WTC11 (cell line): ENCODE measurements at regions not wholly inside any gene's neighbourhood (a gene's known extent, or its start where the extent isn't known, plus 50 kb on each side); places are given as distances from the start of the nearest gene placed in this dataset.

Source experiments
- ATAC-seq: fragments of 200-7000 bp; cut with Tn5 transposase; 2 replicates; pipeline ENCODE4 v1.10.0; 2021; ENCODE audit warnings: mild to moderate bottlenecking, moderate library complexity
- CTCF ChIA-PET: fragments of 300-600 bp; sonication (Branson Sonifier 250); formaldehyde crosslinking; loops from one replicate; lab custom pipeline; 2021; ENCODE audit warnings: antibody characterized with exemption; lab: Charles Lee
- POLR2A ChIA-PET: fragments of 350-600 bp; sonication (Branson Sonifier 250); formaldehyde crosslinking; loops from one replicate; lab custom pipeline; 2021; ENCODE audit warnings: antibody characterized with exemption; lab: Charles Lee
- DNase-seq: peaks from one replicate; pipeline ENCODE4 v3.0.0; 2021; ENCODE audit warnings: low spot score
- H3K27ac Mint-ChIP-seq: 2 replicates; pipeline ENCODE4 v1.8.0; 2021; ENCODE audit warnings: mixed read lengths
- H3K27me3 Mint-ChIP-seq: 2 replicates; pipeline ENCODE4 v1.8.0; 2021; ENCODE audit warnings: low read depth, mild to moderate bottlenecking, moderate library complexity, mixed read lengths
- H3K36me3 Mint-ChIP-seq: 2 replicates; pipeline ENCODE4 v1.8.0; 2021; ENCODE audit warnings: mixed read lengths
- H3K4me1 Mint-ChIP-seq: 2 replicates; pipeline ENCODE4 v1.8.0; 2022; ENCODE audit warnings: mixed read lengths
- H3K4me3 Mint-ChIP-seq: 2 replicates; pipeline ENCODE4 v1.8.0; 2021; ENCODE audit warnings: mild to moderate bottlenecking, moderate library complexity, mixed read lengths
- H3K9me3 Mint-ChIP-seq: 2 replicates; pipeline ENCODE4 v1.8.0; 2021; ENCODE audit warnings: mixed read lengths
- ARID4B ChIP-seq: sonication (generic); formaldehyde crosslinking; IDR thresholded peaks from 2 replicates; pipeline ENCODE4 v1.8.0; 2023; ENCODE audit warnings: missing genetic modification reagents, mild to moderate bottlenecking, borderline replicate concordance
- ATF1 ChIP-seq: sonication (generic); formaldehyde crosslinking; IDR thresholded peaks from 2 replicates; pipeline ENCODE4 v1.8.1; 2023; ENCODE audit warnings: mild to moderate bottlenecking, moderate library complexity, missing genetic modification reagents
- CBFB ChIP-seq: sonication (generic); formaldehyde crosslinking; IDR thresholded peaks from 2 replicates; pipeline ENCODE4 v1.8.1; 2022; ENCODE audit warnings: mild to moderate bottlenecking, low read depth, missing genetic modification reagents
- EMX1 ChIP-seq: fragments of 250-450 bp; sonication (Bioruptor Pico); IDR thresholded peaks from 2 replicates; pipeline ENCODE4 v1.8.0; 2021; ENCODE audit warnings: mild to moderate bottlenecking
- ETV6 ChIP-seq: sonication (generic); formaldehyde crosslinking; IDR thresholded peaks from 2 replicates; pipeline ENCODE4 v1.8.1; 2022; ENCODE audit warnings: mild to moderate bottlenecking, missing genetic modification reagents
- IRF1 ChIP-seq: sonication (generic); formaldehyde crosslinking; IDR thresholded peaks from 2 replicates; pipeline ENCODE4 v1.8.0; 2023; ENCODE audit warnings: missing genetic modification reagents
- KAT7 ChIP-seq: sonication (generic); formaldehyde crosslinking; IDR thresholded peaks from 2 replicates; pipeline ENCODE4 v1.8.1; 2023; ENCODE audit warnings: missing genetic modification reagents, mild to moderate bottlenecking, borderline replicate concordance
- NFE2L1 ChIP-seq: sonication (generic); formaldehyde crosslinking; IDR thresholded peaks from 2 replicates; pipeline ENCODE4 v1.8.1; 2023; ENCODE audit warnings: missing genetic modification reagents
- NFYB ChIP-seq: sonication (generic); formaldehyde crosslinking; conservative IDR thresholded peaks from 2 replicates; pipeline ENCODE4 v1.8.0; 2022; ENCODE audit warnings: low read depth, missing genetic modification reagents
- NR2C2 ChIP-seq: sonication (generic); formaldehyde crosslinking; IDR thresholded peaks from 2 replicates; pipeline ENCODE4 v1.8.0; 2022; ENCODE audit warnings: mild to moderate bottlenecking, missing genetic modification reagents
- NR3C1 ChIP-seq: sonication (generic); formaldehyde crosslinking; conservative IDR thresholded peaks from 2 replicates; pipeline ENCODE4 v1.8.1; 2023; ENCODE audit warnings: low read depth, mild to moderate bottlenecking, missing genetic modification reagents
- SMAD3 ChIP-seq: sonication (generic); formaldehyde crosslinking; IDR thresholded peaks from 2 replicates; pipeline ENCODE4 v1.8.0; 2022; ENCODE audit warnings: missing genetic modification reagents, mild to moderate bottlenecking, borderline replicate concordance
- ZNF263 ChIP-seq: sonication (generic); formaldehyde crosslinking; IDR thresholded peaks from 2 replicates; pipeline ENCODE4 v1.8.1; 2022; ENCODE audit warnings: low read depth, mild to moderate bottlenecking, moderate library complexity, missing genetic modification reagents
- ZNF317 ChIP-seq: sonication (generic); formaldehyde crosslinking; IDR thresholded peaks from 2 replicates; pipeline ENCODE4 v1.8.1; 2023; ENCODE audit warnings: low read depth, mild to moderate bottlenecking, moderate library complexity, missing genetic modification reagents, borderline replicate concordance
- ZNF396 ChIP-seq: fragments of 250-450 bp; sonication (Bioruptor Pico); IDR thresholded peaks from 2 replicates; pipeline ENCODE4 v1.8.0; 2021; ENCODE audit warnings: mild to moderate bottlenecking, moderate library complexity, borderline replicate concordance
- ZNF671 ChIP-seq: fragments of 250-450 bp; sonication (Bioruptor Pico); IDR thresholded peaks from 2 replicates; pipeline ENCODE4 v1.8.0; 2021; ENCODE audit warnings: mild to moderate bottlenecking
- TF ChIP-seq, protein P1 (sequence below): fragments of 250-450 bp; sonication (Bioruptor Pico); IDR thresholded peaks from 2 replicates; pipeline ENCODE4 v1.9.0; 2021; ENCODE audit warnings: mild to moderate bottlenecking
- TF ChIP-seq, protein P2 (sequence below): sonication (generic); formaldehyde crosslinking; IDR thresholded peaks from 2 replicates; pipeline ENCODE4 v1.8.0; 2022; ENCODE audit warnings: mild to moderate bottlenecking, missing genetic modification reagents
- TF ChIP-seq, protein P3 (sequence below): sonication (generic); formaldehyde crosslinking; IDR thresholded peaks from 2 replicates; pipeline ENCODE4 v1.8.1; 2022; ENCODE audit warnings: mild to moderate bottlenecking, moderate library complexity, missing genetic modification reagents

DNA sequence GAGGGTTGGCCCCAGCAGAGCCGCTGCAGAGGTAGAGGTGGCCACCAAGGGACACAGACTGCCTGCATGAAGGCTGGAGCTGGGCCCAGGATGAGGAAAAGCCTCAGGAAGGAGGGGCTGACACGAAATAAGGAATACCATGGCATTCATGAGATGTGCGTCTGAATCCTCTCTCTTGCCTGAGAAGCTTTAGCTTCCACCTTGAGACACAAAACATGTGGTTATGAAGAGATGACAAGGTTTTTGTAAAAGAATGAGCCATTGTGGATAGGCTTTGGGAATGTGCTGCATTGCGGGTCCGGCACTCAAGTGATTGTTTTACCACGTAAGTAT lies 82.7 kb downstream of the DAD1 start:
- H3K27me3 Mint-ChIP-seq, result no peaks in the 10 kb centered on the region
- peaks cover 35% of the 10 kb centered on the region for H3K4me1 Mint-ChIP-seq
- no peaks in the 10 kb centered on the region for H3K9me3 Mint-ChIP-seq
- H3K4me3 Mint-ChIP-seq, result no peak overlapping the region
- H3K27ac Mint-ChIP-seq, result no peak overlapping the region; the same call in 1 of the 2 replicates
- no peak for DNase-seq
- H3K36me3 Mint-ChIP-seq, result no peaks in the 10 kb centered on the region
- CTCF ChIA-PET, result interaction anchor here (1.0 kb wide), 1 partner anchor 50 kb away, joined by 3 read pairs; no protein-coding TSS in a partner anchor
- TF ChIP-seq, protein P1, sequence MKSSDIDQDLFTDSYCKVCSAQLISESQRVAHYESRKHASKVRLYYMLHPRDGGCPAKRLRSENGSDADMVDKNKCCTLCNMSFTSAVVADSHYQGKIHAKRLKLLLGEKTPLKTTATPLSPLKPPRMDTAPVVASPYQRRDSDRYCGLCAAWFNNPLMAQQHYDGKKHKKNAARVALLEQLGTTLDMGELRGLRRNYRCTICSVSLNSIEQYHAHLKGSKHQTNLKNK (CRISPR knock-in tag), result no peak
- TF ChIP-seq NFE2L1 (no peak), NR3C1 (CRISPR knock-in tag) (no peak), ZNF671 (CRISPR knock-in tag) (no peak), KAT7 (CRISPR knock-in tag) (no peak), ARID4B (CRISPR knock-in tag) (no peak), SMAD3 (CRISPR knock-in tag) (no peak), IRF1 (CRISPR knock-in tag) (no peak), ATF1 (no peak), ZNF317 (CRISPR knock-in tag) (no peak), ETV6 (CRISPR knock-in tag) (no peak), NR2C2 (CRISPR knock-in tag) (no peak), EMX1 (no peak), NFYB (no peak)
- TF ChIP-seq, protein P2, sequence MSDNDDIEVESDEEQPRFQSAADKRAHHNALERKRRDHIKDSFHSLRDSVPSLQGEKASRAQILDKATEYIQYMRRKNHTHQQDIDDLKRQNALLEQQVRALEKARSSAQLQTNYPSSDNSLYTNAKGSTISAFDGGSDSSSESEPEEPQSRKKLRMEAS, result no peak
- TF ChIP-seq, protein P3, sequence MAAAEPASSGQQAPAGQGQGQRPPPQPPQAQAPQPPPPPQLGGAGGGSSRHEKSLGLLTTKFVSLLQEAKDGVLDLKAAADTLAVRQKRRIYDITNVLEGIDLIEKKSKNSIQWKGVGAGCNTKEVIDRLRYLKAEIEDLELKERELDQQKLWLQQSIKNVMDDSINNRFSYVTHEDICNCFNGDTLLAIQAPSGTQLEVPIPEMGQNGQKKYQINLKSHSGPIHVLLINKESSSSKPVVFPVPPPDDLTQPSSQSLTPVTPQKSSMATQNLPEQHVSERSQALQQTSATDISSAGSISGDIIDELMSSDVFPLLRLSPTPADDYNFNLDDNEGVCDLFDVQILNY, result no peak
- no peak for ATAC-seq
- POLR2A ChIA-PET, result no interaction called here

DNA sequence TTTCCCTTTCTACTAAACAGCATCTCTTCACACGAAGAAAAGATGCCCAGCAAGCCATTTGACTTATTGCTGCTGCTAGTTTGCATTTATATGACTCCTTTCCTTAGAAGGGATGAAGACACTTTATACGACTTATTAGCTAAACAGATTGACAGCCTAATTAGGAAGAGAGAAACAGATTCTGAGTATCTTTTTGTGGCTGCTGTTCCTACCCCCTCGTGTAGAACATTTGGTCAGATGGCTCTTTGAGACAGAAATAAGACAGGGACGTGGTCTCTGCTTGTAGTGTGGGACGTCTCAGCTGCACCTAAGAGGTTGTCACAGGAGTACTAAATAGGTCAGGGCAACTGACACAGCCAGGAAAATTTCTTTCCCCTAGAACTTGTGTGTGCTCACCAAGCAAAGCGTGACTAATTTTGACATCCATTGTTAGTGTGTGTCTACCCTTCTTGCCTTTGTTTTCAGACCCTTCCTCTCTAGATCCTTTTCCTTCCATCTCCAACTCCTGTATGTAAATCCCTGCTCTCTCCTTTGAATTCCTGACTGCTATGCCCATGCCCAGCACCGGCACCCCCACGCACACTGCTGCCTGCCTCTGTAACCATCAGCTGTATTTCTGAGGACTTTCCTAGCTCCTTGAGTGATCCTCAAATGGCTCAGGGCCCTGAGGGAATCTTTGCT lies 83.2 kb downstream of the DAD1 start:
- POLR2A ChIA-PET, result no interaction called here
- no peak for DNase-seq
- ATAC-seq, result no peak
- H3K4me3 Mint-ChIP-seq, result no peak overlapping the region
- TF ChIP-seq ZNF396 (CRISPR knock-in tag) (no peak), ZNF317 (CRISPR knock-in tag) (no peak), CBFB (CRISPR knock-in tag) (no peak), ZNF263 (no peak), SMAD3 (CRISPR knock-in tag) (no peak), IRF1 (CRISPR knock-in tag) (no peak)
- no peaks in the 10 kb centered on the region for H3K27me3 Mint-ChIP-seq
- H3K36me3 Mint-ChIP-seq, result no peaks in the 10 kb centered on the region
- H3K4me1 Mint-ChIP-seq, result peaks cover 30% of the 10 kb centered on the region
- H3K9me3 Mint-ChIP-seq, result no peaks in the 10 kb centered on the region
- CTCF ChIA-PET, result interaction anchor here (1.0 kb wide), 1 partner anchor 51 kb away, joined by 3 read pairs; no protein-coding TSS in a partner anchor
- no peak overlapping the region; the same call in 1 of the 2 replicates for H3K27ac Mint-ChIP-seq
